ENCODE measurements at regions not wholly inside any gene's neighbourhood (a gene's known extent, or its start where the extent isn't known, plus 50 kb on each side); places are given as distances from the start of the nearest gene placed in this dataset.
"Not testable (repeated sequence)": the region's sequence is repeated elsewhere in the genome, so short reads cannot be mapped to it uniquely, and the experiment has no call there.

DNA sequence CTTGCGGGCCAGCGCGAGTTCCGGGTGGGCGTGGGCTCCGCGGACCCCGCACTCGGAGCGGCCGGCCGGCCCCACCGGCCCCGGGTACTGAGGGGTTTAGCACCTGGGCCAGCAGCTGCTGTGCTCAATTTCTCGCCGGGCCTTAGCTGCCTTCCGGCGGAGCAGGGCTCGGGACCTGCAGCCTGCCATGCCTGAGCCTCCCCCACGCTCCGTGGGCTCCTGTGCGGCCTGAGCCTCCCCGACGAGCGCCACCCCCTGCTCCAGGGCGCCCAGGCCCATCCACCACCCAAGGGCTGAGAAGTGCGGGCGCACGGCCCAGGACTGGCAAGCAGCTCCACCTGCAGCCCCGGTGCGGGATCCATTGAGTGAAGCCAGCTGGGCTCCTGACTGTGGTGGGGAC lies 73.6 kb upstream of the LTA4H start:
- H3K79me2 ChIP-seq (ENCODE audit: insufficient read depth, low read length); in situ Hi-C loops (cut with HindIII; ENCODE audit: extremely low pct_ligation_motif_present, low pct_unique_long_range_greater_than_20kb); H3K9me3 ChIP-seq (ENCODE audit: low read length); CTCF ChIA-PET (ENCODE audit: low intra/inter-chr PET ratio, low total read pairs); DNase-seq (ENCODE audit: low spot score); BruUV-seq (replicated peaks); H4K20me1 ChIP-seq (ENCODE audit: insufficient read depth, low read length); FAIRE-seq; H3K36me3 ChIP-seq (replicated peaks in 1 of 2; ENCODE audit: control insufficient read depth in 1 of 2, insufficient read depth in 2 of 2, low read length in 2 of 2); H3K4me2 ChIP-seq (ENCODE audit: low read depth, low read length); POLR2A ChIA-PET; intact Hi-C loops (cut with micrococcal nuclease; ENCODE audit: unreplicated experiment); H3K27ac ChIP-seq (ENCODE audit: extremely low read length, insufficient read depth, low read length); H3K4me3 ChIP-seq (replicated peaks in 1 of 3; ENCODE audit: insufficient read depth in 1 of 3, low read depth in 2 of 3, low read length in 3 of 3); H2AFZ ChIP-seq (ENCODE audit: low read length); H3K27me3 ChIP-seq (ENCODE audit: control insufficient read depth in 1 of 2, insufficient read depth in 2 of 2, low read length in 2 of 2); ATAC-seq; H3K9ac ChIP-seq (ENCODE audit: insufficient read depth, low read depth, low read length): not testable (repeated sequence)
- peaks cover 46% of the 10 kb centered on the region for H3K4me1 ChIP-seq (ENCODE audit: insufficient read depth, low read length)
- WGBS (ENCODE audit: low lambda C conversion rate), result no CpG with 5 or more reads among the region's 31 CpGs

DNA sequence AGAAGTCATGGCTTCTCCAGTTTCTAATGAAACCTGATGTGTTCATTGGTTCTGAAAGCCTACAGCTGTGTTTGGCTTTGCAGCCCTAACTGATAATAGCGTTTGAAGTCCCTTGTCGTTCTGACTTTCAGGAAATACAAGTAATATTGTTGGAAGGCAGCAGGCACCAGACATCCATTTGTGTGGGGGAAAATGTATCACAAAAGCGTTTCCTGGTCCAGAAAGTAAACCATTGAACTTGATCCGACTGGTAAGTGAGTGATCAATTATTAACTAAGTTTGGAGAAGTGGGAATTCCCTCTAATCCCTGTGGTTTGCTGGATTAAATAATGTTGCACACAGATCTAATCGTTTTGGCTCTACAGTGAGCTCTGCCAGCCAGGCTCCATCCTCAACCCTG lies 77.3 kb upstream of the LTA4H start:
- H3K9me3 ChIP-seq (ENCODE audit: low read length), result no peaks in the 10 kb centered on the region
- H3K27ac ChIP-seq (ENCODE audit: extremely low read length, insufficient read depth, low read length), result no peak overlapping the region
- ATAC-seq (peak; percentile 58), DNase-seq (ENCODE audit: low spot score) (peak; percentile 76), FAIRE-seq (no peak)
- 0% methylated on average over 5 of the region's 5 CpGs for WGBS (ENCODE audit: low lambda C conversion rate)
- no peaks in the 10 kb centered on the region for H3K79me2 ChIP-seq (ENCODE audit: insufficient read depth, low read length)
- no peaks in the 10 kb centered on the region for H3K36me3 ChIP-seq (replicated peaks in 1 of 2; ENCODE audit: control insufficient read depth in 1 of 2, insufficient read depth in 2 of 2, low read length in 2 of 2)
- ChIA-PET CTCF (ENCODE audit: low intra/inter-chr PET ratio, low total read pairs) (no interaction called here), POLR2A (no interaction called here)
- H2AFZ ChIP-seq (ENCODE audit: low read length), result no peak overlapping the region
- no peak overlapping the region for H3K9ac ChIP-seq (ENCODE audit: insufficient read depth, low read depth, low read length)
- intact Hi-C loops (cut with micrococcal nuclease; ENCODE audit: unreplicated experiment), result no loop called here
- no peak overlapping the region for H3K4me3 ChIP-seq (replicated peaks in 1 of 3; ENCODE audit: insufficient read depth in 1 of 3, low read depth in 2 of 3, low read length in 3 of 3)
- H3K4me1 ChIP-seq (ENCODE audit: insufficient read depth, low read length), result peaks cover 40% of the 10 kb centered on the region
- no peaks in the 10 kb centered on the region for H3K27me3 ChIP-seq (ENCODE audit: control insufficient read depth in 1 of 2, insufficient read depth in 2 of 2, low read length in 2 of 2)
- H3K4me2 ChIP-seq (ENCODE audit: low read depth, low read length), result 0 out of 2 replicates have a peak overlapping the region, but pooled peaks have one; percentile 26
- no peaks in the 10 kb centered on the region for H4K20me1 ChIP-seq (ENCODE audit: insufficient read depth, low read length)
- BruUV-seq (replicated peaks), result no TSS peak
- in situ Hi-C loops (cut with HindIII; ENCODE audit: extremely low pct_ligation_motif_present, low pct_unique_long_range_greater_than_20kb), result no loop called here
- TF ChIP-seq, protein P1, sequence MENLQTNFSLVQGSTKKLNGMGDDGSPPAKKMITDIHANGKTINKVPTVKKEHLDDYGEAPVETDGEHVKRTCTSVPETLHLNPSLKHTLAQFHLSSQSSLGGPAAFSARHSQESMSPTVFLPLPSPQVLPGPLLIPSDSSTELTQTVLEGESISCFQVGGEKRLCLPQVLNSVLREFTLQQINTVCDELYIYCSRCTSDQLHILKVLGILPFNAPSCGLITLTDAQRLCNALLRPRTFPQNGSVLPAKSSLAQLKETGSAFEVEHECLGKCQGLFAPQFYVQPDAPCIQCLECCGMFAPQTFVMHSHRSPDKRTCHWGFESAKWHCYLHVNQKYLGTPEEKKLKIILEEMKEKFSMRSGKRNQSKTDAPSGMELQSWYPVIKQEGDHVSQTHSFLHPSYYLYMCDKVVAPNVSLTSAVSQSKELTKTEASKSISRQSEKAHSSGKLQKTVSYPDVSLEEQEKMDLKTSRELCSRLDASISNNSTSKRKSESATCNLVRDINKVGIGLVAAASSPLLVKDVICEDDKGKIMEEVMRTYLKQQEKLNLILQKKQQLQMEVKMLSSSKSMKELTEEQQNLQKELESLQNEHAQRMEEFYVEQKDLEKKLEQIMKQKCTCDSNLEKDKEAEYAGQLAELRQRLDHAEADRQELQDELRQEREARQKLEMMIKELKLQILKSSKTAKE (CRISPR knock-in tag; IDR thresholded peaks at IDR 0.05; ENCODE audit: borderline replicate concordance), result peak; percentile 69; the same call in 1 of the 2 replicates
- no peak for TF ChIP-seq POLR2G (IDR thresholded peaks at IDR 0.05; ENCODE audit: low read depth, low read length)
- 0 out of 2 replicates have a peak, but pooled peaks have one; percentile 13 for TF ChIP-seq RXRB (CRISPR knock-in tag; IDR thresholded peaks at IDR 0.05; ENCODE audit: borderline replicate concordance)
- peak; percentile 66; the same call in 1 of the 2 replicates for TF ChIP-seq NCOA2 (CRISPR knock-in tag; IDR thresholded peaks at IDR 0.05)
- TF ChIP-seq, protein P2, sequence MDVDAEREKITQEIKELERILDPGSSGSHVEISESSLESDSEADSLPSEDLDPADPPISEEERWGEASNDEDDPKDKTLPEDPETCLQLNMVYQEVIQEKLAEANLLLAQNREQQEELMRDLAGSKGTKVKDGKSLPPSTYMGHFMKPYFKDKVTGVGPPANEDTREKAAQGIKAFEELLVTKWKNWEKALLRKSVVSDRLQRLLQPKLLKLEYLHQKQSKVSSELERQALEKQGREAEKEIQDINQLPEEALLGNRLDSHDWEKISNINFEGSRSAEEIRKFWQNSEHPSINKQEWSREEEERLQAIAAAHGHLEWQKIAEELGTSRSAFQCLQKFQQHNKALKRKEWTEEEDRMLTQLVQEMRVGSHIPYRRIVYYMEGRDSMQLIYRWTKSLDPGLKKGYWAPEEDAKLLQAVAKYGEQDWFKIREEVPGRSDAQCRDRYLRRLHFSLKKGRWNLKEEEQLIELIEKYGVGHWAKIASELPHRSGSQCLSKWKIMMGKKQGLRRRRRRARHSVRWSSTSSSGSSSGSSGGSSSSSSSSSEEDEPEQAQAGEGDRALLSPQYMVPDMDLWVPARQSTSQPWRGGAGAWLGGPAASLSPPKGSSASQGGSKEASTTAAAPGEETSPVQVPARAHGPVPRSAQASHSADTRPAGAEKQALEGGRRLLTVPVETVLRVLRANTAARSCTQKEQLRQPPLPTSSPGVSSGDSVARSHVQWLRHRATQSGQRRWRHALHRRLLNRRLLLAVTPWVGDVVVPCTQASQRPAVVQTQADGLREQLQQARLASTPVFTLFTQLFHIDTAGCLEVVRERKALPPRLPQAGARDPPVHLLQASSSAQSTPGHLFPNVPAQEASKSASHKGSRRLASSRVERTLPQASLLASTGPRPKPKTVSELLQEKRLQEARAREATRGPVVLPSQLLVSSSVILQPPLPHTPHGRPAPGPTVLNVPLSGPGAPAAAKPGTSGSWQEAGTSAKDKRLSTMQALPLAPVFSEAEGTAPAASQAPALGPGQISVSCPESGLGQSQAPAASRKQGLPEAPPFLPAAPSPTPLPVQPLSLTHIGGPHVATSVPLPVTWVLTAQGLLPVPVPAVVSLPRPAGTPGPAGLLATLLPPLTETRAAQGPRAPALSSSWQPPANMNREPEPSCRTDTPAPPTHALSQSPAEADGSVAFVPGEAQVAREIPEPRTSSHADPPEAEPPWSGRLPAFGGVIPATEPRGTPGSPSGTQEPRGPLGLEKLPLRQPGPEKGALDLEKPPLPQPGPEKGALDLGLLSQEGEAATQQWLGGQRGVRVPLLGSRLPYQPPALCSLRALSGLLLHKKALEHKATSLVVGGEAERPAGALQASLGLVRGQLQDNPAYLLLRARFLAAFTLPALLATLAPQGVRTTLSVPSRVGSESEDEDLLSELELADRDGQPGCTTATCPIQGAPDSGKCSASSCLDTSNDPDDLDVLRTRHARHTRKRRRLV (CRISPR knock-in tag; IDR thresholded peaks at IDR 0.05), result no peak
- TF ChIP-seq ZNF121 (CRISPR knock-in tag; IDR thresholded peaks at IDR 0.05), result no peak
- no peak for TF ChIP-seq ZNF30 (CRISPR knock-in tag; IDR thresholded peaks at IDR 0.05)
- TF ChIP-seq KLF16 (CRISPR knock-in tag; IDR thresholded peaks at IDR 0.05), result no peak
- TF ChIP-seq MAFG (CRISPR knock-in tag; IDR thresholded peaks at IDR 0.05), result no peak
- TF ChIP-seq SKI (IDR thresholded peaks at IDR 0.05; ENCODE audit: partially characterized antibody), result peak; percentile 36

All from HepG2 (cell line).